CD4-positive, alpha-beta T cell treated with Interleukin-4 for 4 hours (primary cell): ENCODE measurements at regions not wholly inside any gene's neighbourhood (a gene's known extent, or its start where the extent isn't known, plus 50 kb on each side); places are given as distances from the start of the nearest gene placed in this dataset.
A peak's percentile ranks its signal among the peaks of the same experiment; 100 is the strongest.
"Not testable (repeated sequence)": the region's sequence is repeated elsewhere in the genome, so short reads cannot be mapped to it uniquely, and the experiment has no call there.

Experiments used
- DNase-seq: peaks from one replicate; pipeline ENCODE4 v3.0.0-alpha.2; 2020

- DNase-seq: no peak
Measured at GRCh38 chr9:15372455-15372854, 50.2 kb upstream of the SNAPC3 start.

DNA sequence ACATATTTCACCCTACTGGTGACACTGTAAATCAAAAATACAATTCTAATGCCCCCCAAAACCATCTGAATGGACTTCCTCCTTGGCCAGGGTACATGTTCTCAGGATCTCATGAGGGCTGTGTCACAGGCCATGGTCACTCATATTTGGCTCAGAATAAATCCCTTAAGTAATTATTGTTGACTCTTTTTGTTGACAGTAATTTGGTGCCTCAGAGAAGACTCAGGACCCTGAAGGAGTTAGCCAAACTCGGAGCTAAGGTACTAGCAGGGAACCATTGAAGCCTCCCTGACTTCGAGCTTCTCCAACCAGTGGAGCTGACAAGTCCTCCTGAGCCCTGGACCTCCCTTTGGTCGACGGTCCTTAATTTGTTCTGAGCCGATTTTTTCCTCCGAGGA, 51.2 kb upstream of the SNAPC3 start:
- DNase-seq: no peak

DNA sequence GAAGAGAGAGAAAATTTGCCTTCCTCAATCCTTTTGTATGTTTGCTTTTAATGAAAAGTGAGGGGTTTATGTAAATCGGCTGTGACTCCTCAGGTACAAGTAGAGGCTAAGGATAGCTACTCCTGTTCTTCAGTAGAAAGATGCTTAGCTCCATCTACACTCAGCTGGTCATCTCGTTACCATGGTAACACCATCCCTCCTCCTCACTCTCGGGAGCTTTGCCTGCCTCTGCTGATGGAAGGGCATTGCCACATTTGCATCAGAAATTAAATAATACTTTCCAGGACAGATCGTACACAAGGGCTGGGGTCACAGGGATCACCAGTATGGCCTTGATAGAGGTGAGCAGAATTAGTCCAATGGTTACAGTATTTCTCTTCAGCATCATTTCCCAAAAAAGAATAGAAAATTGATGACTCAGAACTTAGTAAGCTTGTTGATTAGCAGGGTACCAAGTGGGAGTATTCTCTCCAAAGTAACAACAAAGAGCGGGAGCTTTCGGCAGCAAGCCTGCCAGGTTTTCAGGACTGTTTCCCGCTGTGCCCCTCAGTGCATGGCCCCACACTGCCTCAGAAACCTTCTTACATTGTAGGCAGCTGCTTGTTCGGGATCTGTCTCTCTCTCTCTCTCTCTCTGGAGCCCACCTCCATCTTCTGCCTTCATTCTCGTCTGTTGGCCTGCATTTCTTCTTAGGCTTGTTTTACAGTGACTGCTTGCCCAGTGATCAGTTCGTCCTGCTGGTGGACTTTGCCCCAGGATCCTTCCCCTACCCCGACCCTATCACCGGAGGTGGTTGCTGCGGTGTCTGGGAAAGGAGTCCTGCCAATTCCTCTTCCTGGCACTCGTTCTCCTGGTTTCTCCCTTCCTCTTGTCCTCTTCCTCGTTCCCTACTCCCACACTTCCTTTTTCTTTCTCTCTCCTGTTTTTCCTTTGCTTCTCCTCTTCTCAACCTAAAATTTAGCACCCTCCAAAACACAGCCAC, 51.9 kb upstream of the SNAPC3 start:
- DNase-seq: no peak

- DNase-seq: no peak
Measured at GRCh38 chr9:15369871-15370270, 52.8 kb upstream of the SNAPC3 start.

- no peak for DNase-seq
Measured at GRCh38 chr9:15369238-15369637, 53.4 kb upstream of the SNAPC3 start.

- not testable (repeated sequence) for DNase-seq
Measured at GRCh38 chr9:15364975-15365553, 57.6 kb upstream of the SNAPC3 start.

- no peak for DNase-seq
Measured at GRCh38 chr9:15361737-15362136, 54.7 kb upstream of the TTC39B start.

- peak; percentile 41 for DNase-seq
Measured at GRCh38 chr9:15357050-15357653, 50.1 kb upstream of the TTC39B start.
